ENCODE measurements at regions not wholly inside any gene's neighbourhood (a gene's known extent, or its start where the extent isn't known, plus 50 kb on each side); places are given as distances from the start of the nearest gene placed in this dataset.

GRCh38 chr7:63042730-63043511 is 955.7 kb upstream of the ZNF722 start:
- Histone ChIP-seq H3K9me2 (ENCODE audit: insufficient read depth, low read length) (no peaks in the 10 kb centered on the region), H3K9me3 (ENCODE audit: low read length) (no peaks in the 10 kb centered on the region; the same call in 1 of the 2 replicates), H3K4me1 (ENCODE audit: insufficient read depth, low read length, poor library complexity, severe bottlenecking) (no peaks in the 10 kb centered on the region), H4K20me1 (ENCODE audit: insufficient read depth, low read length) (no peaks in the 10 kb centered on the region), H3K36me3 (ENCODE audit: insufficient read depth, low read length) (no peaks in the 10 kb centered on the region), H3K27ac (ENCODE audit: low read depth, low read length, poor library complexity, severe bottlenecking) (no peak overlapping the region), H2AFZ (ENCODE audit: low read length) (no peak overlapping the region), H3K4me2 (ENCODE audit: low read length) (no peak overlapping the region), H3K79me2 (ENCODE audit: insufficient read depth, low read depth, low read length) (no peaks in the 10 kb centered on the region), H3K4me3 (ENCODE audit: low read depth, low read length, poor library complexity, severe bottlenecking) (no peak overlapping the region)
- TF ChIP-seq CTCF (conservative IDR thresholded peaks at IDR 0.05; ENCODE audit: low read length) (no peak), EZH2phosphoT487 (IDR thresholded peaks at IDR 0.05; ENCODE audit: borderline replicate concordance, low read depth, low read length) (no peak)
- POLR2A ChIA-PET: no interaction called here
- CTCF ChIA-PET (ENCODE audit: unreplicated experiment): no interaction called here
- BruUV-seq (replicated peaks): no TSS peak
- no peak for DNase-seq (ENCODE audit: low spot score)
- intact Hi-C loops (cut with micrococcal nuclease; ENCODE audit: unreplicated experiment): no loop called here

GRCh38 chr7:63043657-63044543 is 954.7 kb upstream of the ZNF722 start:
- CTCF ChIA-PET (ENCODE audit: unreplicated experiment): no interaction called here
- no peaks in the 10 kb centered on the region; the same call in 1 of the 2 replicates for H3K9me3 ChIP-seq (ENCODE audit: low read length)

More at GRCh38 chr7:63043657-63044543, 954.7 kb upstream of the ZNF722 start:
- TF ChIP-seq EZH2phosphoT487 (IDR thresholded peaks at IDR 0.05; ENCODE audit: borderline replicate concordance, low read depth, low read length) (no peak), CTCF (conservative IDR thresholded peaks at IDR 0.05; ENCODE audit: low read length) (no peak)
- no TSS peak for BruUV-seq (replicated peaks)
- no peak overlapping the region for H3K4me3 ChIP-seq (ENCODE audit: low read depth, low read length, poor library complexity, severe bottlenecking)
- no peak overlapping the region for H3K27ac ChIP-seq (ENCODE audit: low read depth, low read length, poor library complexity, severe bottlenecking)
- H3K79me2 ChIP-seq (ENCODE audit: insufficient read depth, low read depth, low read length): no peaks in the 10 kb centered on the region
- POLR2A ChIA-PET: interaction anchor here (0.7 kb wide), 1 partner anchor 72 kb away, joined by 3 read pairs; no protein-coding TSS in a partner anchor
- H3K36me3 ChIP-seq (ENCODE audit: insufficient read depth, low read length): no peaks in the 10 kb centered on the region
- H3K4me1 ChIP-seq (ENCODE audit: insufficient read depth, low read length, poor library complexity, severe bottlenecking): no peaks in the 10 kb centered on the region
- intact Hi-C loops (cut with micrococcal nuclease; ENCODE audit: unreplicated experiment): no loop called here
- H3K4me2 ChIP-seq (ENCODE audit: low read length): no peak overlapping the region
- H2AFZ ChIP-seq (ENCODE audit: low read length): no peak overlapping the region
- DNase-seq (ENCODE audit: low spot score): no peak
- H4K20me1 ChIP-seq (ENCODE audit: insufficient read depth, low read length): no peaks in the 10 kb centered on the region
- H3K9me2 ChIP-seq (ENCODE audit: insufficient read depth, low read length): no peaks in the 10 kb centered on the region
